ENCODE measurements at regions not wholly inside any gene's neighbourhood (a gene's known extent, or its start where the extent isn't known, plus 50 kb on each side); places are given as distances from the start of the nearest gene placed in this dataset.
"Not testable (repeated sequence)": the region's sequence is repeated elsewhere in the genome, so short reads cannot be mapped to it uniquely, and the experiment has no call there.

- in situ Hi-C loops (cut with MboI; ENCODE audit: low pct_ligation_motif_present in 1 of 4, low pct_unique_long_range_greater_than_20kb in 1 of 4, low sequenced_read_pairs in 3 of 4) = no loop called here
- intact Hi-C loops (cut with DNase I; ENCODE audit: low total_unique reads) = no loop called here
- no peak for DNase-seq
- H3K27me3 ChIP-seq = no peaks in the 10 kb centered on the region
- H3K27ac ChIP-seq = no peak overlapping the region
- peaks cover 0 to 46% (median 14%) of the 10 kb centered on the region in 4 donors for H3K36me3 ChIP-seq
- WGBS, 2 donors (ENCODE audit: low coverage in 1 of 2) = 73 to 84% methylated on average over 3 to 7 of the region's 7 CpGs
- TF ChIP-seq POLR2A (IDR thresholded peaks at IDR 0.05) (no peak), CTCF (IDR thresholded peaks at IDR 0.05) (no peak), POLR2AphosphoS5 (IDR thresholded peaks at IDR 0.05) (no peak), EP300 (IDR thresholded peaks at IDR 0.05; ENCODE audit: low read depth) (no peak)
- no peak overlapping the region for H3K4me3 ChIP-seq
- no peaks in the 10 kb centered on the region for H3K4me1 ChIP-seq
- no peaks in the 10 kb centered on the region for H3K9me3 ChIP-seq
Observed at GRCh38 chr9:92208693-92209524, 84.6 kb downstream of the IARS1 start.

GRCh38 chr9:92206488-92206887 lies 87.0 kb downstream of the IARS1 start:
- Histone ChIP-seq H3K4me3 (no peak overlapping the region), H3K9me3 (no peaks in the 10 kb centered on the region), H3K27ac (no peak overlapping the region), H3K36me3 (peaks cover 0 to 36% (median 7%) of the 10 kb centered on the region in 4 donors), H3K4me1 (no peaks in the 10 kb centered on the region), H3K27me3 (no peaks in the 10 kb centered on the region)
- intact Hi-C loops (cut with DNase I; ENCODE audit: low total_unique reads) (no loop called here), in situ Hi-C loops (cut with MboI; ENCODE audit: low pct_ligation_motif_present in 1 of 4, low pct_unique_long_range_greater_than_20kb in 1 of 4, low sequenced_read_pairs in 3 of 4) (no loop called here)
- 81 to 100% methylated on average over 1 of the region's 1 CpG for WGBS, 2 donors (ENCODE audit: low coverage in 1 of 2)
- TF ChIP-seq POLR2AphosphoS5 (IDR thresholded peaks at IDR 0.05) = no peak
- no peak for TF ChIP-seq CTCF (IDR thresholded peaks at IDR 0.05)
- no peak for DNase-seq

GRCh38 chr9:92203887-92204286 lies 88.7 kb upstream of the SPTLC1 start:
- peaks cover 0 to 12% (median 0%) of the 10 kb centered on the region in 4 donors for H3K36me3 ChIP-seq
- H3K27ac ChIP-seq; H3K4me1 ChIP-seq; DNase-seq; H3K4me3 ChIP-seq; in situ Hi-C loops (cut with MboI; ENCODE audit: low pct_ligation_motif_present in 1 of 4, low pct_unique_long_range_greater_than_20kb in 1 of 4, low sequenced_read_pairs in 3 of 4); intact Hi-C loops (cut with DNase I; ENCODE audit: low total_unique reads); H3K9me3 ChIP-seq; H3K27me3 ChIP-seq: not testable (repeated sequence)
- WGBS, 2 donors (ENCODE audit: low coverage in 1 of 2) = 87 to 100% methylated on average over 1 of the region's 1 CpG

GRCh38 chr9:92198237-92198636 lies 83.0 kb upstream of the SPTLC1 start:
- intact Hi-C loops (cut with DNase I; ENCODE audit: low total_unique reads); H3K4me3 ChIP-seq; H3K4me1 ChIP-seq; H3K27me3 ChIP-seq; H3K27ac ChIP-seq; in situ Hi-C loops (cut with MboI; ENCODE audit: low pct_ligation_motif_present in 1 of 4, low pct_unique_long_range_greater_than_20kb in 1 of 4, low sequenced_read_pairs in 3 of 4); H3K9me3 ChIP-seq; DNase-seq; H3K36me3 ChIP-seq: not testable (repeated sequence)

GRCh38 chr9:92196909-92197308 lies 81.7 kb upstream of the SPTLC1 start:
- Histone ChIP-seq H3K9me3 (no peaks in the 10 kb centered on the region), H3K27ac (no peak overlapping the region), H3K36me3 (no peaks in the 10 kb centered on the region), H3K4me1 (no peaks in the 10 kb centered on the region), H3K27me3 (peaks cover 3% of the 10 kb centered on the region), H3K4me3 (no peak overlapping the region)
- WGBS, 2 donors (ENCODE audit: low coverage in 1 of 2) = 50 to 56% methylated on average over 1 of the region's 1 CpG
- TF ChIP-seq CTCF (IDR thresholded peaks at IDR 0.05) = no peak
- no peak for TF ChIP-seq POLR2A (IDR thresholded peaks at IDR 0.05)
- no peak for TF ChIP-seq EP300 (IDR thresholded peaks at IDR 0.05; ENCODE audit: low read depth)
- TF ChIP-seq POLR2AphosphoS5 (IDR thresholded peaks at IDR 0.05) = no peak
- in situ Hi-C loops (cut with MboI; ENCODE audit: low pct_ligation_motif_present in 1 of 4, low pct_unique_long_range_greater_than_20kb in 1 of 4, low sequenced_read_pairs in 3 of 4) = no loop called here
- intact Hi-C loops (cut with DNase I; ENCODE audit: low total_unique reads) = no loop called here
- DNase-seq = no peak
